ENCODE measurements at regions not wholly inside any gene's neighbourhood (a gene's known extent, or its start where the extent isn't known, plus 50 kb on each side); places are given as distances from the start of the nearest gene placed in this dataset.

GRCh38 chr5:171624396-171624795, 161.2 kb upstream of the SMIM23 start:
- TF ChIP-seq CTCF (IDR thresholded peaks at IDR 0.05 in 4 of 5, conservative IDR thresholded peaks at IDR 0.05 in 1 of 5) = no peak
- no peak for TF ChIP-seq POLR2A (IDR thresholded peaks at IDR 0.05)

All from gastrocnemius medialis (tissue), 4 donors.